Stimulated activated naive CD8-positive, alpha-beta T cell treated with anti-CD3 and anti-CD28 coated beads, Interleukin-15, Interleukin-2, amounts not matched to agents 100 U/mL and 50 U/mL, for 24 hours (primary cell): ENCODE measurements at regions not wholly inside any gene's neighbourhood (a gene's known extent, or its start where the extent isn't known, plus 50 kb on each side); places are given as distances from the start of the nearest gene placed in this dataset.
"Not testable (repeated sequence)": the region's sequence is repeated elsewhere in the genome, so short reads cannot be mapped to it uniquely, and the experiment has no call there.

ENCODE experiments used
- ATAC-seq: fragments of 150-1000 bp; cut with Tn5 transposase; one replicate; pipeline ENCODE4 v1.10.0; 2021
- DNase-seq: peaks from one replicate; pipeline ENCODE4 v3.0.0; 2021

- DNase-seq = no peak
- no peak for ATAC-seq
These were observed 2781.6 kb upstream of the PCDH20 start for GRCh38 chr13:64197232-64197631.

DNA sequence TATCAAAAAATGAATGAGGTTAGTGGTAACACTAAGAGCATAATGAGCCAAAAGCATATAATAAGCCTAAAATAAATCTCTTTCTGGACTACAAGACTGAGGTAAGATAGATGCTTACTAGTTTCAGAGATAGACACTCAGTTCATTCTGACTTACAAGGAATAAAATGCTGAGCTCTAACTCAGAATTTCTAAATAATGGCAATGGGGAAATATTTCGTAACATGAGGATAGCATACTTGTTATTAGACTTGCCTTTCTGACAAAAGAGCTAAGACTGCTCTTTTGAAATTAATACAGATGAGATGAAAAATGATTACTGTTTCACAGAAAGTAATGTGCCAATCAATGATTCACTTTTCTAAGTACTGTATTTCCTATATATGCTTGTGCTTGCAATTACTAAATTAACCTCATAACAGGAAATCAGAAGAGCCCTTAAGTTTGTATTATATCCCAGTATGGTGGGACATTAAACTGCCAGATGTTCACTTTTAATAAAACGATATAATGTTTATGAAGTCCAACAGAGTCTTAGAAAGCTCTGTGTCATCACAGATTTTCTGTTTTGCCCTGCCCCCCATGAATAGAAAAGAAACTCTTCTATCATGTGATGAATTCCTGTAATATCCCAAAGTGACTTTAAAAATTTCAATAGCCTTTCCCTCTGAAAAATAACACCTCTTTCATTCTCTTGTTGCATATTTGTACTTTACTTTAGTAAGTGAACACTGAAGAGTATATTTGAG is 2771.0 kb upstream of the PCDH20 start:
- DNase-seq = no peak
- ATAC-seq = no peak

- no peak for ATAC-seq
- DNase-seq = no peak
These were observed 2770.4 kb upstream of the PCDH20 start for GRCh38 chr13:64186071-64186470.

GRCh38 chr13:64180756-64181155 is 2765.1 kb upstream of the PCDH20 start:
- ATAC-seq (no peak), DNase-seq (no peak)

DNA sequence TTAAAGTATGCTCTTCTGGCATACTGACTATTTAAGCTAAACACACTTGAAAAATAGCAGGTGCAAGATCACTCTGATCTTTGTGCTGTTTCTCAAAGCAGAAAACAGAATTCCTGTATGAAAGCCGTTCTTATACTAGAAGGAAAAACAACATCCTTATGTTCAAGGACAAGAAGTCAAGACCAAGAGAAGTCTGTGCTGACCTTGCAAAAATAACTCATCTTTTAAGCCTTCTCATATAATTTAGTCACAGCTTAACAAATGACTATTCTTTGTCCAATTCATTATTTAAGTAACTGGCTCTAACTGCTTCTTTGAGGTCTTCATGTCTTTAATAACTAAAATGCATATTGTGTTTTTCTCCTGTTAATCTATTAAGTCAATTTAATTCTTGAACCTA is 2750.2 kb upstream of the PCDH20 start:
- DNase-seq = no peak
- ATAC-seq = no peak

DNA sequence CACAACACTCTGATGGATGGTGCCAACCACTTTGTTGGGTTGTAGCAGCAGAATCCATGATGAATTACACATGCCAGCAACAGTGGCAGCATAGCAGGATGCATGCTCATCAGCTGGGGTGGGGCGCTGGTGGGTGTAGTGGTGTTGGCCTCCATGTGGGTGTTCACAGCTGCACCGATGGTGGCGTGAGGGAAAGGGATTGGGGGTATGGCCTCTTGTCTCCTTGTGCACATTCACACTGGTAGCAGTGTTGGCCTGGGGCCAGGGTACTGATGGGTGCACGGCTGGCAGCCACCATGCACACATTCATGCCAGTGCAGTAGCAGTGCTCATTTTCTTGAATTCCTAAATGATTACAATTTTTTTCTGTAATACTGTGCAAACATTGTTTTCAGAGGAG is 2748.8 kb upstream of the PCDH20 start:
- no peak for ATAC-seq
- DNase-seq = no peak

GRCh38 chr13:64160479-64160878 is 2744.8 kb upstream of the PCDH20 start:
- ATAC-seq (no peak), DNase-seq (no peak)

GRCh38 chr13:64158908-64159307 is 2743.3 kb upstream of the PCDH20 start:
- ATAC-seq (no peak), DNase-seq (no peak)

DNA sequence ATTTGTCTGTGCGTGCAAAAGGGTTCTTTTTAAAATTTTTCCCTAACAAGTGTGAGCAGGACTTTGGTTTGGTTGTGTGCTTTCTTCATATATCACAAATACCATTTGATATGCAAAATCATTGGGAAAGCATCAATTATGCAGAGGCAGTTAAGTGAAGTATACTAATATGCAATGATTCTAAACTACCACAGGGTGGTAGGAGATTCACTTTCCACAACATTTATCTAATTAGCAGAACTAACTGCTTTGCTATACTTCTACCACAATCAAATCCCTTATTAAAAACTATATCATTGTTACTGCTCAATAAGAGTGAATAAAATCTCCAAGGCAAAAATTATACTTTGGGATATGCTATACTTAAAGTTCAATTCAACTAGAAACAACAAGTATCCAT is 2738.9 kb upstream of the PCDH20 start:
- ATAC-seq = no peak
- DNase-seq = no peak

DNA sequence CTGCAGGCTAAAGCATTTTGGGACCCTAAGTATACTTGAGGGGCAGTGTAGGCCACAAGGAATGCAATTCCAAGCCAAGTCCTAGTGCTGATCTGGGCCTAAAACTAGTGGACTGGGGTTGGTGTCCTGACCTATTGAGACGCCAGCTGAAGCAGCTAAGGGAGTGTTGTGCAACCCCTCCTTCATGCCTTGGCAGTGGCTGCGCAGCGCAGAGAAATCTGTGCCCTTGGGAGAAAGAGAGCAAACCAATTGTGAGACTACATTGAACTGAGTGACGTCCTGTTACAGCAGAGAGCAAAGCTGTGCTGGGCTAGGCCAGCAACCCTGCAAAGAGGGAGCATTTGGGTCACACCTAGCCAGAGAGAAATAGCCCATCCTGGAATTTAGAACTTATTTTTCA is 2715.0 kb upstream of the PCDH20 start:
- ATAC-seq (no peak), DNase-seq (no peak)

GRCh38 chr13:64130171-64130570 is 2714.5 kb upstream of the PCDH20 start:
- DNase-seq = no peak
- ATAC-seq = no peak

DNA sequence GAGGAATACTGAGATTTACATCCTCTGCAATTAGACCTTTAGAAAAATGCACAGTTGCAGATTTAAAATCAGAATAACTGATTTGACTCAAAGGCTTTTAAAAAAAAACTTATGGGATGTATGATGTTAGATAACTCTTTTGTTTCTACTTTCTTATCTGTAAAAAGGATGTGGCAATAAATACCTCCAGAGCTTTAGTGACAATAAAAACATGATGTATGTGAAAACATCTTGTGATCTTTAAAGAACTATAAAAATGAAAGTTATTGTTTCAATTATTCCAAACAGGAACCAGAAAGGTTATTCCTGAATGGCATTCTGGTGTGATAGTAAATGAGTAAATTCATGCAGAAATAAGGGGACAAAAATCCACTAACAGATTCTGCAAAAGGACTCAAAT is 2712.2 kb upstream of the PCDH20 start:
- DNase-seq = no peak
- no peak for ATAC-seq

GRCh38 chr13:64127192-64127591 is 2711.5 kb upstream of the PCDH20 start:
- ATAC-seq (no peak), DNase-seq (no peak)

DNA sequence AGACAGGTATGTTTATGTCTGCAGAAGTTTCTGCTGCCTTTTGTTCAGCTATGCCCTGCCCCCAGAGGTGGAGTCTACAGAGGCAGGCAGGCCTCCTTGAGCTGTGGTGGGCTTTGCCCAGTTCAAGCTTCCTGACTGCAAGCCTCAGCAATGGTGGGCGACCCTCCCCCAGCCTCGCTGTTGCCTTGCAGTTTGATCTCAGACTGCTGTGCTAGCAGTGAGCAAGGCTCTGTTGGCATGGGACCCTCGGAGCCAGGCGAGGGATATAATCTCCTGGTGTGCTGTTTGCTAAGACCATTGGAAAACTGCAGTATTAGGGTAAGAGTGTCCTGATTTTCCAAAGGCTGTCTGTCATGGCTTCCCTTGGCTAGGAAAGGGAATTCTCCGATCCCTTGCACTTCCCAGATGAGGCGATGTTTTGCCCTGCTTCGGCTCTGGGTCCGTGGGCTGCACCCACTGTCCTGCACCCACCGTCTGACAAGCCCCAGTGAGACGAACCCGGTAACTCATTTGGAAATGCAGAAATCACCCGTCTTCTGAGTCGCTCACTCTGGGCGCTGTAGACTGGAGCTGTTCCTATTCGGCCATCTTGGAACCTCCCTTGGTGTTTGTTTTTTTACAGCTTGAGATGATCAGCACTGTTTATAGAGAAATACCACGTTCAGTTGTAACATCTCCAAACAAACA is 2705.5 kb upstream of the PCDH20 start:
- not testable (repeated sequence) for ATAC-seq, DNase-seq

GRCh38 chr13:64099994-64100393 is 2684.3 kb upstream of the PCDH20 start:
- ATAC-seq (no peak), DNase-seq (no peak)

DNA sequence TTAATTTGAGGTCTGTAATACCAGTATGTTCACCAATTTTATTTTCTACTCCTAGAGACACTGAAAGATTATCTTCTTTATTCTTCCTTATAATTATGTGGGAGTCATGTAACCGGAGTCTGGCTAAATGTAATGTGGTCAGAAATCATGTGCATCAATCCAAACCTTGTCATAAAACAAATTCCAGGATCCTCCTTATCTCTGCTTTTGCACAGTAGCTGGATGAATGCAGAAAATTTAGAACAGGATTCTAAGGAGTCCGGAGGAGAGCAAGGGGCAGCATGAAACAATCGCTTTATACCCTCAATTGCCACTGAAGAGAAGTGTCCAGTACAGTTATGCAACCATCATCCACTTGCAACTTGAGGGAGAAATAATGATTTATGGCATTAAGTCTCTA is 2674.7 kb upstream of the PCDH20 start:
- no peak for DNase-seq
- no peak for ATAC-seq

DNA sequence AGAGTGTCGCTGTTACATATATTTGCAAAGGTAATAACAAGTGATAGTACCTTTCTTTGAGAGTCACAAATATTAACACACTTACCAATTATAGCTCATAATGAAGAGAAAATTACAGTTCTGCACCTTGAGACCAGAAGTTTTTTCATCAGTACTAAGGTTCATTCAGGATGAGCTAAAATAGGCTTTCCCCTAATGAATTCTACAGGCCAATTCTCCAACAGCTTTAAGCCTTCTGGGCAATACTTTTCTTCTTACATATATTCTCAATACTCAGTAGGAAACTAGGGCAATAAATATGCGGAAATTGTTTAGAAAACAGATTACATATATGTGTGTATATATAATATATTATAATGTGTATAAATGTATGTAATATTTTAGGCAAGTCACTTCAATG is 2672.8 kb upstream of the PCDH20 start:
- DNase-seq (no peak), ATAC-seq (no peak)

DNA sequence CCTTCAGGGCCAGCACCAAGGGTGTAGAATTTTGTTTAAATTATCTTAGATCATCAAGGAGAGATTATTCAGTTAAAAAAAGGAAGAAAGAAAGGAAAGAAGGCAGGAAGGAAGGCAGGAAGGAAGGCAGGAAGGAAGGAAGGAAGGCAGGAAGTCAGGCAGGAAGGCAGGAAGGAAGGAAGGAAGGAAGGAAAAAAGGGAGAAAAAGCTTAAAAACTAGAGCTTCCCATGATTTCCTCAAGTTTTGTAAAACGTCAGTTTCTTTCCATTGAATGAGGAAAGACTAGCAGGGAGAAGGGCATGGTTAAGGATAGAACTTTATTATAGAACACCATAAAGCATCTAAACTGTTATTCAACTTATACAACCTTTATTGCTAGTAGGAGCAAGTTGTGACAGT is 2672.0 kb upstream of the PCDH20 start:
- ATAC-seq (no peak), DNase-seq (no peak)

DNA sequence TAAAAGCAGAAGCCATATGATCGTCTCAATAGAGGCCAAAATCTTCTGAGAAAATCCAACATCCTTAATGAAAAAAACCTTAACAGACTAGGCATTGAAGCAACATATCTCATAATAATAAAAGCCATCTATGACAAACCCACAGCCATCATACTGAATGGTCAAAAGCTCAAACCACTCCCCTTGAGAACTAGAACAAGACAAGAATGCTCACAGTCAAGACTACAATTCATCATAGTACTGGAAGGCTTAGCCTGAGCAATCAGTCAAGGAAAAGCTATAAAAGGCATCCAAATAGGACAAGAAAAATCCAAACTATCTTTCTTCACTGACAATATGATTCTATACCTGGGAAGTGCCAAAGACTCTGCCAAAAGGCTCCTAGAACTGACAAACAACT is 2668.2 kb upstream of the PCDH20 start:
- ATAC-seq (no peak), DNase-seq (no peak)

GRCh38 chr13:64083396-64083795 is 2667.7 kb upstream of the PCDH20 start:
- ATAC-seq (no peak), DNase-seq (no peak)

DNA sequence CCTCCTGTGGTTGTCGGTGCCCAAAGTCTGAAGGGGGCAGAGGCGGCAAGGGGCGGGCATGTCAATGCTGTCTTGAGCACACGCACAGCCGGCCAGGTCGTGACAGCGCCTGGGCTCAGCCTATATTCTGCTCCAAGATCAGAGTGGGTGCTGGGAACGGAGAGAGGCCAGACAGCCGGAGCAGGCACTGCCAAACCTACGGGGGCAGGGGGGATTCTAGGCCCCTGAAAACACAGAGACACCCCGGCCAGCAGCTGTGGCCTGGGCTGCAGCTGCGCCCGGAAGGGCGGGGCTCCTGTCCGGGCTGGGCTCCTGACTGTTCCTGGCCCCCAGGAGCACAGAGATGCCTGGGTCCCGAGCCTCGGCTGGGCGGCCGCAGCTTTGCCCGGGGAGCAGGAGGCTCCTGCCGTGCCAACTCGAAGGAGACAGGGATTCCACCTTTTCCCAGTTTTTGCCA is 2662.9 kb upstream of the PCDH20 start:
- DNase-seq (no peak), ATAC-seq (no peak)

GRCh38 chr13:64078025-64078424 is 2662.4 kb upstream of the PCDH20 start:
- no peak for ATAC-seq
- no peak for DNase-seq

- DNase-seq, ATAC-seq: not testable (repeated sequence)
These were observed 2661.6 kb upstream of the PCDH20 start for GRCh38 chr13:64077132-64077835.
